GM10248 (cell line): ENCODE measurements at regions not wholly inside any gene's neighbourhood (a gene's known extent, or its start where the extent isn't known, plus 50 kb on each side); places are given as distances from the start of the nearest gene placed in this dataset.

Experiments
- CTCF ChIA-PET: fragments of 300-600 bp; sonication (Branson Sonifier 250); formaldehyde crosslinking; extraction: SDS; loops from one replicate; lab custom pipeline; 2021; ENCODE audit warnings: antibody characterized with exemption; lab: Yijun Ruan, JAX
- POLR2A ChIA-PET: fragments of 350-650 bp; sonication (Branson Sonifier 250); formaldehyde crosslinking; extraction: SDS; loops from one replicate; lab custom pipeline; 2020; ENCODE audit warnings: antibody characterized with exemption; lab: Yijun Ruan, JAX
- DNase-seq: peaks from one replicate; pipeline ENCODE4 v3.0.0; 2012; ENCODE audit errors: extremely low spot score
- CTCF ChIP-seq: IDR thresholded peaks from 2 replicates; pipeline ENCODE4 v1.5.1; 2012; ENCODE audit warnings: mild to moderate bottlenecking, low read depth; ENCODE audit errors: extremely low read depth, missing control alignments, control extremely low read depth

GRCh38 chr5:160923936-160924710 lies 72.1 kb upstream of the ATP10B start:
- DNase-seq: no peak
- ChIA-PET CTCF (interaction anchor here (1.2 to 1.9 kb wide), 2 partner anchors 8 to 10 kb away, joined by 4 read pairs; no protein-coding TSS in a partner anchor), POLR2A (no interaction called here)
- TF ChIP-seq CTCF: no peak

- TF ChIP-seq CTCF: no peak
- CTCF ChIA-PET: interaction anchor here (1.2 to 1.9 kb wide), 2 partner anchors 8 to 9 kb away, joined by 4 read pairs; no protein-coding TSS in a partner anchor
- DNase-seq: no peak
- POLR2A ChIA-PET: no interaction called here
Measured at GRCh38 chr5:160923411-160923810, 71.4 kb upstream of the ATP10B start.

GRCh38 chr5:160922311-160922710 lies 70.3 kb upstream of the ATP10B start:
- ChIA-PET CTCF (interaction anchor here (1.9 kb wide), 1 partner anchor 8 kb away, joined by 4 read pairs; no protein-coding TSS in a partner anchor), POLR2A (no interaction called here)
- no peak for DNase-seq
- no peak for TF ChIP-seq CTCF

- no peak for TF ChIP-seq CTCF
- ChIA-PET CTCF (interaction anchor here (1.9 kb wide), 1 partner anchor 7 kb away, joined by 4 read pairs; no protein-coding TSS in a partner anchor), POLR2A (no interaction called here)
- DNase-seq: no peak
Measured at GRCh38 chr5:160921423-160922285, 69.6 kb upstream of the ATP10B start.

GRCh38 chr5:160919626-160920025 lies 67.6 kb upstream of the ATP10B start:
- ChIA-PET POLR2A (no interaction called here), CTCF (interaction anchor here (1.4 to 1.6 kb wide), 2 partner anchors 9 to 481 kb away, joined by 3 to 5 read pairs; no protein-coding TSS in a partner anchor)
- no peak for DNase-seq
- no peak for TF ChIP-seq CTCF

GRCh38 chr5:160918386-160918785 lies 66.4 kb upstream of the ATP10B start:
- no peak for TF ChIP-seq CTCF
- no peak for DNase-seq
- ChIA-PET POLR2A (no interaction called here), CTCF (no interaction called here)
